ENCODE measurements at regions not wholly inside any gene's neighbourhood (a gene's known extent, or its start where the extent isn't known, plus 50 kb on each side); places are given as distances from the start of the nearest gene placed in this dataset.
"Not testable (repeated sequence)": the region's sequence is repeated elsewhere in the genome, so short reads cannot be mapped to it uniquely, and the experiment has no call there.

GRCh38 chr10:16165067-16165466, 271.7 kb upstream of the PTER start:
- not testable (repeated sequence) for H3K27ac Mint-ChIP-seq; H3K36me3 Mint-ChIP-seq (ENCODE audit: low read depth); ATAC-seq (replicated peaks); H3K4me3 Mint-ChIP-seq; H3K27me3 Mint-ChIP-seq; H3K4me1 Mint-ChIP-seq
- H3K9me3 Mint-ChIP-seq: peaks cover 16% of the 10 kb centered on the region

GRCh38 chr10:16182144-16182543, 254.7 kb upstream of the PTER start:
- Mint-ChIP-seq H3K27me3 (peaks cover 20% of the 10 kb centered on the region), H3K9me3 (no peaks in the 10 kb centered on the region), H3K36me3 (ENCODE audit: low read depth) (no peaks in the 10 kb centered on the region), H3K4me1 (no peaks in the 10 kb centered on the region), H3K4me3 (no peak overlapping the region), H3K27ac (no peak overlapping the region)
- ATAC-seq (replicated peaks): no peak

- Mint-ChIP-seq H3K27ac (no peak overlapping the region), H3K4me1 (no peaks in the 10 kb centered on the region), H3K4me3 (no peak overlapping the region), H3K9me3 (no peaks in the 10 kb centered on the region), H3K36me3 (ENCODE audit: low read depth) (no peaks in the 10 kb centered on the region), H3K27me3 (peaks cover 20% of the 10 kb centered on the region)
- ATAC-seq (replicated peaks): no peak
Observed at GRCh38 chr10:16182688-16183087, 254.1 kb upstream of the PTER start.

- no peak overlapping the region for H3K4me3 Mint-ChIP-seq
- no peak overlapping the region for H3K27ac Mint-ChIP-seq
- H3K36me3 Mint-ChIP-seq (ENCODE audit: low read depth): no peaks in the 10 kb centered on the region
- peaks cover 22% of the 10 kb centered on the region for H3K27me3 Mint-ChIP-seq
- no peaks in the 10 kb centered on the region for H3K4me1 Mint-ChIP-seq
- no peaks in the 10 kb centered on the region for H3K9me3 Mint-ChIP-seq
- no peak for ATAC-seq (replicated peaks)
Observed at GRCh38 chr10:16184096-16184597, 252.7 kb upstream of the PTER start.

GRCh38 chr10:16184906-16185305, 251.9 kb upstream of the PTER start:
- no peak for ATAC-seq (replicated peaks)
- no peak overlapping the region for H3K4me3 Mint-ChIP-seq
- no peaks in the 10 kb centered on the region for H3K9me3 Mint-ChIP-seq

GRCh38 chr10:16186564-16186963, 250.2 kb upstream of the PTER start:
- Mint-ChIP-seq H3K4me1 (no peaks in the 10 kb centered on the region), H3K36me3 (ENCODE audit: low read depth) (no peaks in the 10 kb centered on the region), H3K9me3 (no peaks in the 10 kb centered on the region), H3K27me3 (peaks cover 23% of the 10 kb centered on the region), H3K27ac (no peak overlapping the region), H3K4me3 (no peak overlapping the region)
- no peak for ATAC-seq (replicated peaks)

More at GRCh38 chr10:16184906-16185305, 251.9 kb upstream of the PTER start:
- H3K4me1 Mint-ChIP-seq: no peaks in the 10 kb centered on the region
- H3K27me3 Mint-ChIP-seq: peaks cover 19% of the 10 kb centered on the region
- no peak overlapping the region for H3K27ac Mint-ChIP-seq
- no peaks in the 10 kb centered on the region for H3K36me3 Mint-ChIP-seq (ENCODE audit: low read depth)

GRCh38 chr10:16187161-16187560, 249.6 kb upstream of the PTER start:
- peaks cover 23% of the 10 kb centered on the region for H3K27me3 Mint-ChIP-seq
- H3K4me3 Mint-ChIP-seq: no peak overlapping the region
- ATAC-seq (replicated peaks): no peak
- no peaks in the 10 kb centered on the region for H3K36me3 Mint-ChIP-seq (ENCODE audit: low read depth)
- no peak overlapping the region for H3K27ac Mint-ChIP-seq
- H3K9me3 Mint-ChIP-seq: no peaks in the 10 kb centered on the region
- H3K4me1 Mint-ChIP-seq: no peaks in the 10 kb centered on the region

GRCh38 chr10:16192337-16192736, 244.5 kb upstream of the PTER start:
- peaks cover 5% of the 10 kb centered on the region for H3K9me3 Mint-ChIP-seq
- no peak overlapping the region for H3K27ac Mint-ChIP-seq
- ATAC-seq (replicated peaks): no peak
- no peaks in the 10 kb centered on the region for H3K36me3 Mint-ChIP-seq (ENCODE audit: low read depth)
- H3K4me3 Mint-ChIP-seq: no peak overlapping the region
- peaks cover 15% of the 10 kb centered on the region for H3K4me1 Mint-ChIP-seq
- H3K27me3 Mint-ChIP-seq: peaks cover 12% of the 10 kb centered on the region

- Mint-ChIP-seq H3K9me3 (peaks cover 5% of the 10 kb centered on the region), H3K4me1 (peaks cover 15% of the 10 kb centered on the region), H3K4me3 (no peak overlapping the region), H3K36me3 (ENCODE audit: low read depth) (no peaks in the 10 kb centered on the region), H3K27ac (no peak overlapping the region), H3K27me3 (peaks cover 12% of the 10 kb centered on the region)
- ATAC-seq (replicated peaks): no peak
Observed at GRCh38 chr10:16193241-16193640, 243.6 kb upstream of the PTER start.

- no peaks in the 10 kb centered on the region for H3K36me3 Mint-ChIP-seq (ENCODE audit: low read depth)
- H3K4me3 Mint-ChIP-seq: peak overlapping the region; percentile 22
- peak overlapping the region; percentile 53 for H3K27ac Mint-ChIP-seq
- H3K9me3 Mint-ChIP-seq: peaks cover 5% of the 10 kb centered on the region
- peak; percentile 95 for ATAC-seq (replicated peaks)
- peaks cover 15% of the 10 kb centered on the region for H3K4me1 Mint-ChIP-seq
- H3K27me3 Mint-ChIP-seq: peaks cover 4% of the 10 kb centered on the region
Observed at GRCh38 chr10:16195178-16195769, 241.5 kb upstream of the PTER start.

- H3K4me3 Mint-ChIP-seq: peak overlapping the region; percentile 22
- peaks cover 3% of the 10 kb centered on the region for H3K27me3 Mint-ChIP-seq
- H3K27ac Mint-ChIP-seq: peak overlapping the region; percentile 53
- peaks cover 5% of the 10 kb centered on the region for H3K9me3 Mint-ChIP-seq
- H3K36me3 Mint-ChIP-seq (ENCODE audit: low read depth): no peaks in the 10 kb centered on the region
- ATAC-seq (replicated peaks): no peak
- H3K4me1 Mint-ChIP-seq: peaks cover 15% of the 10 kb centered on the region
Observed at GRCh38 chr10:16195894-16196293, 240.9 kb upstream of the PTER start.

GRCh38 chr10:16199216-16199615, 237.6 kb upstream of the PTER start:
- Mint-ChIP-seq H3K27me3 (peaks cover 3% of the 10 kb centered on the region), H3K4me3 (no peak overlapping the region), H3K36me3 (ENCODE audit: low read depth) (no peaks in the 10 kb centered on the region), H3K27ac (no peak overlapping the region), H3K4me1 (peaks cover 15% of the 10 kb centered on the region), H3K9me3 (peaks cover 5% of the 10 kb centered on the region)
- ATAC-seq (replicated peaks): no peak

- ATAC-seq (replicated peaks); H3K36me3 Mint-ChIP-seq (ENCODE audit: low read depth); H3K27me3 Mint-ChIP-seq: not testable (repeated sequence)
Observed at GRCh38 chr10:16223618-16224017, 213.2 kb upstream of the PTER start.

GRCh38 chr10:16227674-16228073, 209.1 kb upstream of the PTER start:
- no peak overlapping the region for H3K4me3 Mint-ChIP-seq
- no peak overlapping the region for H3K27ac Mint-ChIP-seq
- no peak for ATAC-seq (replicated peaks)

More at GRCh38 chr10:16223618-16224017, 213.2 kb upstream of the PTER start:
- H3K9me3 Mint-ChIP-seq: peaks cover 16% of the 10 kb centered on the region
- H3K4me3 Mint-ChIP-seq, H3K27ac Mint-ChIP-seq, H3K4me1 Mint-ChIP-seq: not testable (repeated sequence)

GRCh38 chr10:16231176-16231575, 205.6 kb upstream of the PTER start:
- Mint-ChIP-seq H3K4me3 (no peak overlapping the region), H3K27me3 (peaks cover 22% of the 10 kb centered on the region), H3K9me3 (peaks cover 7% of the 10 kb centered on the region), H3K36me3 (ENCODE audit: low read depth) (no peaks in the 10 kb centered on the region), H3K27ac (no peak overlapping the region), H3K4me1 (no peaks in the 10 kb centered on the region)
- no peak for ATAC-seq (replicated peaks)

More at GRCh38 chr10:16227674-16228073, 209.1 kb upstream of the PTER start:
- Mint-ChIP-seq H3K27me3 (peaks cover 6% of the 10 kb centered on the region), H3K4me1 (no peaks in the 10 kb centered on the region), H3K36me3 (ENCODE audit: low read depth) (no peaks in the 10 kb centered on the region), H3K9me3 (peaks cover 10% of the 10 kb centered on the region)
